Breast epithelium (tissue), 3 donors: ENCODE measurements at regions not wholly inside any gene's neighbourhood (a gene's known extent, or its start where the extent isn't known, plus 50 kb on each side); places are given as distances from the start of the nearest gene placed in this dataset.

Source experiments
- CTCF ChIP-seq, 3 donors: fragments of 450-650 bp; IDR thresholded peaks; one replicate each; pipeline ENCODE4 v1.5.1; 2016 to 2017; ENCODE audit warnings: antibody characterized with exemption in 3 of 3, mild to moderate bottlenecking in 3 of 3, moderate library complexity in 3 of 3
- POLR2A ChIP-seq: fragments of 450-650 bp; IDR thresholded peaks from one replicate; pipeline ENCODE4 v1.6.1; 2016; ENCODE audit warnings: antibody characterized with exemption, mild to moderate bottlenecking, moderate library complexity
- POLR2AphosphoS5 ChIP-seq, 3 donors: sonication (generic); formaldehyde crosslinking; IDR thresholded peaks; one replicate each; pipeline ENCODE4 v1.6.1; 2017; ENCODE audit warnings: antibody characterized with exemption in 3 of 3

- no peak for TF ChIP-seq POLR2A
- TF ChIP-seq CTCF (IDR thresholded peaks at IDR 0.05) = no peak
- TF ChIP-seq POLR2AphosphoS5 (IDR thresholded peaks at IDR 0.05) = no peak
Observed at GRCh38 chr2:47675196-47675825, 104.5 kb upstream of the KCNK12 start.
